SIG-M5 treated with dmso at 0.1 percent for 504 hours (cell line): ENCODE measurements at regions not wholly inside any gene's neighbourhood (a gene's known extent, or its start where the extent isn't known, plus 50 kb on each side); places are given as distances from the start of the nearest gene placed in this dataset.

Experiments
- DNase-seq: peaks from one replicate; lab custom pipeline; 2025; ENCODE audit not compliant: unreplicated experiment; lab: John Stamatoyannopoulos, UW

GRCh38 chr2:45216118-45216517 lies 206.9 kb upstream of the SIX2 start:
- no peak for DNase-seq

GRCh38 chr2:45214550-45214949 lies 205.3 kb upstream of the SIX2 start:
- DNase-seq: no peak

GRCh38 chr2:45212953-45213635 lies 203.8 kb upstream of the SIX2 start:
- DNase-seq: no peak

- no peak for DNase-seq
These were observed 202.4 kb upstream of the SIX2 start for GRCh38 chr2:45211636-45212035.

GRCh38 chr2:45210462-45211195 lies 201.4 kb upstream of the SIX2 start:
- DNase-seq: no peak

GRCh38 chr2:45209875-45210274 lies 200.6 kb upstream of the SIX2 start:
- no peak for DNase-seq

GRCh38 chr2:45209302-45209701 lies 200.1 kb upstream of the SIX2 start:
- no peak for DNase-seq

- peak; percentile 76 for DNase-seq
These were observed 197.8 kb upstream of the SIX2 start for GRCh38 chr2:45207101-45207500.

GRCh38 chr2:45205985-45206384 lies 196.7 kb upstream of the SIX2 start:
- no peak for DNase-seq

- no peak for DNase-seq
These were observed 196.2 kb upstream of the SIX2 start for GRCh38 chr2:45205480-45205879.

GRCh38 chr2:45203400-45203799 lies 194.1 kb upstream of the SIX2 start:
- DNase-seq: no peak

GRCh38 chr2:45199973-45200372 lies 190.7 kb upstream of the SIX2 start:
- DNase-seq: no peak

- no peak for DNase-seq
These were observed 186.7 kb upstream of the SIX2 start for GRCh38 chr2:45195916-45196315.

- DNase-seq: no peak
These were observed 185.3 kb upstream of the SIX2 start for GRCh38 chr2:45194596-45194995.

GRCh38 chr2:45193581-45193980 lies 184.3 kb upstream of the SIX2 start:
- DNase-seq: no peak

GRCh38 chr2:45192991-45193390 lies 183.7 kb upstream of the SIX2 start:
- DNase-seq: no peak

GRCh38 chr2:45192481-45192880 lies 183.2 kb upstream of the SIX2 start:
- DNase-seq: no peak

GRCh38 chr2:45191976-45192375 lies 182.7 kb upstream of the SIX2 start:
- DNase-seq: no peak

GRCh38 chr2:45191146-45191863 lies 182.1 kb upstream of the SIX2 start:
- DNase-seq: no peak

- no peak for DNase-seq
These were observed 181.3 kb upstream of the SIX2 start for GRCh38 chr2:45190481-45190942.

GRCh38 chr2:45184606-45185005 lies 175.4 kb upstream of the SIX2 start:
- no peak for DNase-seq
